ENCODE measurements at regions not wholly inside any gene's neighbourhood (a gene's known extent, or its start where the extent isn't known, plus 50 kb on each side); places are given as distances from the start of the nearest gene placed in this dataset.

DNA sequence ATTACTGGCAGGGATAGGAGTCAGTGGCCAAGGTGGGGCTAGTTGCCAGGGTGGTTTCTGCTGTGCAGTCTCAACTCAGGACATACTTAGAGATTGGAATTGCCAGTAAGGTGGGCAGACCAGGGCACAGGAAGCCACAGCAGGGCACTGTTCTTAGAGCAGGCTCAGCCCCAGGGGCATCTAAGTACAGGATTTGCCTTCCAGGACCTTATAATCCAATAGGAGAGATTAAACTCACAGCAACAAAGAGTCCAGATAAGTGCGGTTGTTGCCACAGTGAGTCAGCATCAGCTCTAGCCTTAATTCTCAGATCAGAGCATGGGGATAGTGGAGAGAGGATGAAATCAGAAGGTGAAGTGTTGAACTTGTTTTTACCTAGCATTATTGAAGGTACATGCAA lies 265.8 kb upstream of the TRPC7 start:
- TF ChIP-seq, protein P1, sequence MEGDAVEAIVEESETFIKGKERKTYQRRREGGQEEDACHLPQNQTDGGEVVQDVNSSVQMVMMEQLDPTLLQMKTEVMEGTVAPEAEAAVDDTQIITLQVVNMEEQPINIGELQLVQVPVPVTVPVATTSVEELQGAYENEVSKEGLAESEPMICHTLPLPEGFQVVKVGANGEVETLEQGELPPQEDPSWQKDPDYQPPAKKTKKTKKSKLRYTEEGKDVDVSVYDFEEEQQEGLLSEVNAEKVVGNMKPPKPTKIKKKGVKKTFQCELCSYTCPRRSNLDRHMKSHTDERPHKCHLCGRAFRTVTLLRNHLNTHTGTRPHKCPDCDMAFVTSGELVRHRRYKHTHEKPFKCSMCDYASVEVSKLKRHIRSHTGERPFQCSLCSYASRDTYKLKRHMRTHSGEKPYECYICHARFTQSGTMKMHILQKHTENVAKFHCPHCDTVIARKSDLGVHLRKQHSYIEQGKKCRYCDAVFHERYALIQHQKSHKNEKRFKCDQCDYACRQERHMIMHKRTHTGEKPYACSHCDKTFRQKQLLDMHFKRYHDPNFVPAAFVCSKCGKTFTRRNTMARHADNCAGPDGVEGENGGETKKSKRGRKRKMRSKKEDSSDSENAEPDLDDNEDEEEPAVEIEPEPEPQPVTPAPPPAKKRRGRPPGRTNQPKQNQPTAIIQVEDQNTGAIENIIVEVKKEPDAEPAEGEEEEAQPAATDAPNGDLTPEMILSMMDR (IDR thresholded peaks at IDR 0.05) = no peak
- TF ChIP-seq POLR2A (IDR thresholded peaks at IDR 0.05) = no peak
